HEK293 (cell line): ENCODE measurements at regions not wholly inside any gene's neighbourhood (a gene's known extent, or its start where the extent isn't known, plus 50 kb on each side); places are given as distances from the start of the nearest gene placed in this dataset.

Source experiments
- CTCF ChIA-PET: fragments of 350-600 bp; formaldehyde crosslinking; extraction: SDS; loops from one replicate; lab custom pipeline; 2021; ENCODE audit warnings: antibody characterized with exemption; lab: Yijun Ruan, JAX
- POLR2A ChIA-PET: fragments of 300-600 bp; formaldehyde crosslinking; extraction: SDS; loops from one replicate; lab custom pipeline; 2020; ENCODE audit warnings: antibody characterized with exemption, inconsistent platforms; lab: Yijun Ruan, JAX
- H3K27ac ChIP-seq: fragments of 200-500 bp; sonication (Bioruptor generic); 2 replicates; pipeline ENCODE4 v1.5.1; 2014; ENCODE audit warnings: low read depth, low read length, control low read depth, inconsistent platforms; ENCODE audit errors: extremely low read depth
- H3K36me3 ChIP-seq, 2 experiments: fragments of 200-500 bp in 1 of 2; sonication (Bioruptor generic) in 1 of 2; 1 replicate in 1 of 2; 2 replicates in 1 of 2; pipeline ENCODE4 v1.5.1; 2014 to 2017; ENCODE audit warnings: inconsistent platforms in 2 of 2, low read length in 2 of 2; ENCODE audit not compliant: control insufficient read depth in 2 of 2, insufficient read depth in 1 of 2
- H3K4me1 ChIP-seq: fragments of 200-500 bp; sonication (Bioruptor generic); 2 replicates; pipeline ENCODE4 v1.5.1; 2014; ENCODE audit warnings: mild to moderate bottlenecking, low read length, inconsistent platforms; ENCODE audit not compliant: control insufficient read depth, insufficient read depth
- H3K4me3 ChIP-seq: 2 replicates; pipeline ENCODE4 v1.5.1; 2011; ENCODE audit warnings: low read depth, mild to moderate bottlenecking, control low read depth, low read length, moderate library complexity
- H3K9me3 ChIP-seq: fragments of 200-500 bp; sonication (Bioruptor generic); 2 replicates; pipeline ENCODE4 v1.5.1; 2014; ENCODE audit warnings: low read depth, low read length, inconsistent platforms; ENCODE audit not compliant: control insufficient read depth, insufficient read depth
- GLI2 ChIP-seq: fragments of 450-650 bp; formaldehyde crosslinking; IDR thresholded peaks from 2 replicates; pipeline ENCODE4; 2017; ENCODE audit warnings: missing biosample characterization, missing genetic modification characterization, low read depth, borderline replicate concordance
- KLF17 ChIP-seq: fragments of 450-650 bp; formaldehyde crosslinking; IDR thresholded peaks from 2 replicates; pipeline ENCODE4 v1.5.1; 2016; ENCODE audit warnings: missing biosample characterization, missing genetic modification characterization
- PATZ1 ChIP-seq: fragments of 450-650 bp; formaldehyde crosslinking; IDR thresholded peaks from 2 replicates; pipeline ENCODE4 v1.5.1; 2016; ENCODE audit warnings: missing biosample characterization, missing genetic modification characterization
- RBAK ChIP-seq: fragments of 450-650 bp; formaldehyde crosslinking; IDR thresholded peaks from 2 replicates; pipeline ENCODE4 v1.5.1; 2016; ENCODE audit warnings: missing biosample characterization, missing genetic modification characterization
- TRIM28 ChIP-seq: IDR thresholded peaks from 2 replicates; pipeline ENCODE4 v1.6.1; 2011; ENCODE audit warnings: low read length, control low read depth, borderline replicate concordance
- ZBTB1 ChIP-seq: fragments of 450-650 bp; formaldehyde crosslinking; IDR thresholded peaks from 2 replicates; pipeline ENCODE4 v1.5.1; 2016; ENCODE audit warnings: missing biosample characterization, missing genetic modification characterization
- ZBTB11 ChIP-seq: fragments of 450-650 bp; formaldehyde crosslinking; conservative IDR thresholded peaks from 2 replicates; pipeline ENCODE4 v1.5.1; 2016; ENCODE audit warnings: low read depth, missing biosample characterization, missing genetic modification characterization
- ZBTB7A ChIP-seq: fragments of 450-650 bp; formaldehyde crosslinking; IDR thresholded peaks from 2 replicates; pipeline ENCODE4 v1.5.1; 2016; ENCODE audit warnings: low read depth, missing biosample characterization, missing genetic modification characterization
- ZNF155 ChIP-seq: fragments of 450-650 bp; formaldehyde crosslinking; IDR thresholded peaks from 2 replicates; pipeline ENCODE4 v1.5.1; 2016; ENCODE audit warnings: missing biosample characterization, missing genetic modification characterization
- ZNF350 ChIP-seq: fragments of 450-650 bp; formaldehyde crosslinking; IDR thresholded peaks from 2 replicates; pipeline ENCODE4 v1.5.0; 2017; ENCODE audit warnings: missing biosample characterization, mild to moderate bottlenecking, missing genetic modification characterization
- ZNF354C ChIP-seq: fragments of 450-650 bp; formaldehyde crosslinking; IDR thresholded peaks from 2 replicates; pipeline ENCODE4 v1.5.1; 2016; ENCODE audit warnings: missing biosample characterization, missing genetic modification characterization, low read depth, borderline replicate concordance
- ZNF37A ChIP-seq: fragments of 450-650 bp; IDR thresholded peaks from 2 replicates; pipeline ENCODE4 v1.5.1; 2018; ENCODE audit warnings: missing biosample characterization, missing genetic modification characterization
- ZNF501 ChIP-seq: fragments of 450-650 bp; formaldehyde crosslinking; IDR thresholded peaks from 2 replicates; pipeline ENCODE4 v1.5.1; 2016; ENCODE audit warnings: missing biosample characterization, missing genetic modification characterization
- ZNF585B ChIP-seq: fragments of 450-650 bp; formaldehyde crosslinking; IDR thresholded peaks from 2 replicates; pipeline ENCODE4 v1.5.1; 2016; ENCODE audit warnings: missing biosample characterization, missing genetic modification characterization
- ZNF596 ChIP-seq: fragments of 450-650 bp; IDR thresholded peaks from 2 replicates; pipeline ENCODE4 v1.5.0; 2018; ENCODE audit warnings: missing biosample characterization, mild to moderate bottlenecking, missing genetic modification characterization, moderate library complexity
- ZNF791 ChIP-seq: fragments of 450-650 bp; formaldehyde crosslinking; IDR thresholded peaks from 2 replicates; pipeline ENCODE4 v1.5.1; 2016; ENCODE audit warnings: missing biosample characterization, missing genetic modification characterization
- ZNF837 ChIP-seq: fragments of 450-650 bp; formaldehyde crosslinking; IDR thresholded peaks from 2 replicates; pipeline ENCODE4 v1.5.1; 2016; ENCODE audit warnings: missing biosample characterization, missing genetic modification characterization
- TF ChIP-seq, protein P1 (sequence below): fragments of 450-650 bp; formaldehyde crosslinking; IDR thresholded peaks from 2 replicates; pipeline ENCODE4 v1.5.1; 2016; ENCODE audit warnings: missing biosample characterization, missing genetic modification characterization
- TF ChIP-seq, protein P2 (sequence below): fragments of 450-650 bp; formaldehyde crosslinking; IDR thresholded peaks from 2 replicates; pipeline ENCODE4 v1.5.1; 2016; ENCODE audit warnings: missing biosample characterization, missing genetic modification characterization, low read depth

GRCh38 chr2:111679202-111679601 is 204.8 kb downstream of the ANAPC1 start (continued):
- no peak for TF ChIP-seq PATZ1
- no peak for TF ChIP-seq ZNF791 (tag by site-specific recombination)
- TF ChIP-seq ZNF585B, result no peak
- no peak for TF ChIP-seq ZNF350 (tag by site-specific recombination)
- TF ChIP-seq RBAK (tag by site-specific recombination), result no peak

GRCh38 chr2:111684611-111685010 is 199.4 kb downstream of the ANAPC1 start:
- POLR2A ChIA-PET, result no interaction called here
- no peak overlapping the region for H3K4me3 ChIP-seq
- H3K9me3 ChIP-seq, result no peaks in the 10 kb centered on the region
- H3K4me1 ChIP-seq, result no peaks in the 10 kb centered on the region
- H3K36me3 ChIP-seq, result no peaks in the 10 kb centered on the region
- CTCF ChIA-PET, result interaction anchor here (0.6 to 0.9 kb wide), 2 partner anchors 8 to 17 kb away, joined by 3 read pairs; no protein-coding TSS in a partner anchor
- no peak for TF ChIP-seq KLF17 (tag by site-specific recombination)
- H3K27ac ChIP-seq, result no peak overlapping the region

GRCh38 chr2:111685342-111685741 is 198.7 kb downstream of the ANAPC1 start:
- Histone ChIP-seq H3K36me3 (no peaks in the 10 kb centered on the region), H3K9me3 (no peaks in the 10 kb centered on the region), H3K4me3 (no peak overlapping the region), H3K27ac (no peak overlapping the region), H3K4me1 (no peaks in the 10 kb centered on the region)
- ChIA-PET POLR2A (no interaction called here), CTCF (no interaction called here)
- TF ChIP-seq ZBTB7A (tag by site-specific recombination) (no peak), ZNF354C (tag by site-specific recombination) (no peak), ZNF501 (no peak), GLI2 (tag by site-specific recombination) (no peak), PATZ1 (no peak), ZNF837 (tag by site-specific recombination) (no peak), ZNF37A (tag by site-specific recombination) (no peak), ZNF596 (no peak), ZBTB1 (tag by site-specific recombination) (no peak), ZBTB11 (tag by site-specific recombination) (no peak), TRIM28 (no peak), ZNF155 (tag by site-specific recombination) (no peak)
- TF ChIP-seq, protein P1, sequence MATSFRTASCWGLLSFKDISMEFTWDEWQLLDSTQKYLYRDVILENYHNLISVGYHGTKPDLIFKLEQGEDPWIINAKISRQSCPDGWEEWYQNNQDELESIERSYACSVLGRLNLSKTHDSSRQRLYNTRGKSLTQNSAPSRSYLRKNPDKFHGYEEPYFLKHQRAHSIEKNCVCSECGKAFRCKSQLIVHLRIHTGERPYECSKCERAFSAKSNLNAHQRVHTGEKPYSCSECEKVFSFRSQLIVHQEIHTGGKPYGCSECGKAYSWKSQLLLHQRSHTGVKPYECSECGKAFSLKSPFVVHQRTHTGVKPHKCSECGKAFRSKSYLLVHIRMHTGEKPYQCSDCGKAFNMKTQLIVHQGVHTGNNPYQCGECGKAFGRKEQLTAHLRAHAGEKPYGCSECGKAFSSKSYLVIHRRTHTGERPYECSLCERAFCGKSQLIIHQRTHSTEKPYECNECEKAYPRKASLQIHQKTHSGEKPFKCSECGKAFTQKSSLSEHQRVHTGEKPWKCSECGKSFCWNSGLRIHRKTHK (tag by site-specific recombination), result no peak
- TF ChIP-seq, protein P2, sequence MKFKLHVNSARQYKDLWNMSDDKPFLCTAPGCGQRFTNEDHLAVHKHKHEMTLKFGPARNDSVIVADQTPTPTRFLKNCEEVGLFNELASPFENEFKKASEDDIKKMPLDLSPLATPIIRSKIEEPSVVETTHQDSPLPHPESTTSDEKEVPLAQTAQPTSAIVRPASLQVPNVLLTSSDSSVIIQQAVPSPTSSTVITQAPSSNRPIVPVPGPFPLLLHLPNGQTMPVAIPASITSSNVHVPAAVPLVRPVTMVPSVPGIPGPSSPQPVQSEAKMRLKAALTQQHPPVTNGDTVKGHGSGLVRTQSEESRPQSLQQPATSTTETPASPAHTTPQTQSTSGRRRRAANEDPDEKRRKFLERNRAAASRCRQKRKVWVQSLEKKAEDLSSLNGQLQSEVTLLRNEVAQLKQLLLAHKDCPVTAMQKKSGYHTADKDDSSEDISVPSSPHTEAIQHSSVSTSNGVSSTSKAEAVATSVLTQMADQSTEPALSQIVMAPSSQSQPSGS (tag by site-specific recombination), result no peak
